HG03521 (cell line): ENCODE measurements at regions not wholly inside any gene's neighbourhood (a gene's known extent, or its start where the extent isn't known, plus 50 kb on each side); places are given as distances from the start of the nearest gene placed in this dataset.

Experiments used
- ATAC-seq: cut with Tn5 transposase; IDR thresholded peaks from one replicate; pipeline ENCODE4 v1.9.1; 2021; ENCODE audit warnings: mild to moderate bottlenecking, moderate library complexity; ENCODE audit not compliant: unreplicated experiment

DNA sequence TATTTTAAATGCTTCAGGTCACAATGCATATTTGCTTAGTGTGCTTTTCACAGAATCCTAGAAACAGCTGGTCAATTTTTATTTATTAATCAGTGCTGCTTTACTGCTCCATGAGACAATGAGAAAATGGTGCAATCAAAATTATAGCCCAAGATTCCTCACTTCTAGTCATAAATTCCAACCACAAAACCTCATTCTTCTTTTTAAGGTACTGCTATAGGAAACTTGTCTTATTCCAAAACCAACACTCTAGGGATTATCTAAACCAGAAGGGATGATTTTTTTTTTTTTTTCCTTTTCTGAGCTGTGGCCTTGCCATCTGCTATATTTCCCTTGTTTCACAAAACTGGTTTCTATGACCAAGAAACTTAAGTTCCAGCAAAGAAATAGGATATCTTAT lies 64.0 kb upstream of the SEMA3A start:
- ATAC-seq: no peak

DNA sequence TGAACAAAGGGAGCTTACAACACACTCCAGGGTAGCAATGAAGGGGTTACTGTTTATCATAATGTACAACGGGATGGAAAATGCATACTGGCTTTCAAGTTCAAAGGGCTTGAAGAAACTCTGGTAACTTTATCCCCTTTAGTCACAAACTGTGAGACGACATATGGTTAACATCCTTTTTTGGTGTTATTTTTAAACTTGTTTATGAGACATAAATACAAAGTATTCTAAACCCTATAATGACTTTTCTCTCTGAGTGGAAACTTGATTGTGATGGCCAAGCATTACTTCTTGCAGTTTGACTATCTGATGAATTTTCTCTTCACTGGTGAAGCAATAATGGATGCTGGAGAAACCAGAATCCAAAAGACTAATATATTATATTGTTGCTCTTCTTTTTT lies 62.0 kb upstream of the SEMA3A start:
- no peak for ATAC-seq

DNA sequence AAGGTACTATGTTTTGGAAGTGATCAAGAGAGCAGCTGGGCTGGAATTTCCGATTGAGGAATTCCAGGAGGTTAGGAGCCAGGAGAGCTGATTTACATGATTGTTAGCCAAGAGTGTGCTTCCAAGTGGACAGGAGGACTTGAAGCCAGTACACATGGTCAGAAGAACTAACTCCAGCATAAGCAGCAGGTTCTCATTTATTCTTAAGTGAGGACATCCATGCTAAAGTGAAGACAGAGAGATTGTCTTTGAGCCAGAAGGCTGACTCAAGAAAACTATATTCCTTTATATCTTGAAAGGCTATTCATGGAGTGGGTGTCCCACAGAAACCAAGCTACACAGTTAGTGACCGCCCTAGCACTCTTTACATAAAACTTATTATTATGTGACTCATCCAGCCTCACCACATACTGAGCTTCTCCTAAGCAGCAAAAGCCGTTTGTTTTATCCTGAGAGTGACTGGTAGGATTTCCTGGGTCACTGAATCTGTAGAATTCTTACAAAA lies 56.7 kb upstream of the SEMA3A start:
- no peak for ATAC-seq

DNA sequence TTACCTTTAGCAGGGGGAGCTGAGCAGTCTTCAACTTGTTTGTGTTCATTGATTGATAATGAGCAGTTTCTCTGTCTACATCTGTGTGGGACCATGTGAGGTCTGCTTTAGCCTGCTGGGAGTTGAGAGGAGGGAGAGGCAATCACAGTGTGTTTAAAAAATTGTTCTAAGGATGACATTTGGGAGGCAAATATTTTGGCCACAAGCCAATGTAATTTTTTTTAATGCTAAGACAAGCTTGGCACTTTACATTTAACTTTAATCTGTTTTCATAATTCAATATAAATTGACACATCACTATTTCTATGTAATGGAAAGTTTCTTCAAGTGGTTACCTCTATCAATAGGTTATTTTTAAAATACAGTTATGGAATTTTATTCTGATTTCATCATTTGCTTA lies 55.9 kb upstream of the SEMA3A start:
- ATAC-seq: no peak

DNA sequence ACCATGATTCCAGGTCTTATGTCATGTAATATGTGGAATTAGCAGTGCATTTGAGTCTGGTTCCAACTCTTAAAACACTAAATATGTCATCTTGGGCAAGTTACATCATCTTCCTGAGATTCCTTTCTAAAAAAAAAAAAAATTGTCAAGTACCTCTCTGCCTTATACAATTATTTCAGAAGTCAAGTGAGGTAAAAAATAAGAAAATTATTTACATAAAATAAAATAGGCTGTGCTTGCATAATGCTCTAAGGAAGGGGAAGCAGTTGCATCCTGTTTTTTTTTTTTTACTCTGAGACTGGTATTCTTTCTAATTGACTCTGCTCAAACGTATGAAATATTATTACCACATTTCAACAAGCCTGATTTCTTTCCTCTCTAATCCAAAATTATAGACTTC lies 55.1 kb upstream of the SEMA3A start:
- no peak for ATAC-seq

DNA sequence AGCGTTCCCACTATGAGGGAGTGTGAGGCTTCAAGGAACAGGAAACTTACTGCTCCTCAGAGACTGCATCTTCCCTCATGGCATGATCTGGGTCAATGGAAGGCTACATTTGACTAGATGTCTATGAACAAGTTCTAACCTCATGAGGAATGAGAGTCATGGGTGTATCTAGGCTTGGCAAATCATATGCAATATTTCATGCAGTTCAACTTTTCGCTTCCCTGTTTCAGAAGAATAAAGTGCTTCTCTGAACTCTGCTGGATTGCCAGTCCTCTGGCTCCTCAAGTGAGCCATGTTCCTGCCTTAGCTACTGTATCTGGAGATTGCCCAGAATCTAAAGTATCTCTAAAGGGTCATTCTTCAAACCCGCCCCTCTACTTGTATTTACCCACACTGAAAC lies 54.3 kb upstream of the SEMA3A start:
- no peak for ATAC-seq

DNA sequence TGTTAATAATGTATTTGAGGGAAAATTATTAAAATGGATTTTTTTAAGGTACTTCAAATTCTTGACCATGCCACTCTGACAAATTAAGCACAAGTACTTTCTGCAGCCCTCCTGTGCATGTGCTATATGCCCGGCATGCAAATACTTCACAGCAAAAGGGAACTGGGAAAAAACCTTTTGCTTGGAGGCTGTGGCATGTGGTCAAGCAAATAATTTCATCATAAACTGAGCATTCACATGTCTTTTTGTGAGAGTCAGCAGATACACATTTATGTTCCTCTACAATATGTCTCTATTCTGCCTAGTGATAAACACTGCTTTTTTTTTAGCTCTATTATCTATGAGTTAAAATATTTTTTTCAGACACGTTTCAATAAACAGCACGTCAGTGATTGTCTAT lies 53.7 kb upstream of the SEMA3A start:
- no peak for ATAC-seq

DNA sequence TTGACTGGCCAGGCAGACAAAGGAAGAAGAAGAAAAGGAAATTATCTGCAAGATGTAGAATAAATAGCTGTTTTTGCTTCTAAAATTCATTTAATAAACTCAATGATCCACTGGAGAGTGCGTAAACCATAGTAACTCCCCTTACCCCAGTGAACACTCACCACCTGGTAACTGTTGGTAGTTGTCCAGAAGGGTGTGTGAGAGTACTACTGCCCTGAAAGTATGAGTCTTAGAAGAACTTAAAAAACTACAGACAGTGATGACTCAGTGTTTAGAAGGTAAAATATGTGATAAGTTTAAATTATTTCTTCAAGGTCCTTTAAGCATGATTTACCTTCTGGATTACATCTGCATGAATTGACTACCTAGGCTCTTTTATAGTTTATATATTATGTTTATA lies 53.0 kb upstream of the SEMA3A start:
- ATAC-seq: no peak

DNA sequence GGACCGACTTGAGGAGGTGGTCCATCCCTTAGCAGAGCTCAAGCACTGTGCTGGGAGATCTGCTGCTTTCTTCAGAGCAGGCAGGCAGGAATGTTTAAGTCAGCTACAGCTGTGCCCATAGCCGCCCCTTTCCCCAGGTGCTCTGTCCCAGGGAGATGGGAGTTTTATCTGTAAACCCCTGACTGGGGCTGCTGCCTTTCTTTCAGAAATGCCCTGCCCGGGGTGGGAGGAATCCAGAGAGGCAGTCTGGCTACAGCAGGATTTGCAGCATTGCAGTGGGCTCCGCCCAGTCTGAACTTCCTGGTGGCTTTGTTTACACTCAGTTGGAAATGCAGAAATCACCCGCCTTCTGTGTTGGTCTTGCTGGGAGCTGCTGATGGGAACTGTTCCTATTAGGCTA lies 51.2 kb upstream of the SEMA3A start:
- no peak for ATAC-seq
